ENCODE measurements at regions not wholly inside any gene's neighbourhood (a gene's known extent, or its start where the extent isn't known, plus 50 kb on each side); places are given as distances from the start of the nearest gene placed in this dataset.

DNA sequence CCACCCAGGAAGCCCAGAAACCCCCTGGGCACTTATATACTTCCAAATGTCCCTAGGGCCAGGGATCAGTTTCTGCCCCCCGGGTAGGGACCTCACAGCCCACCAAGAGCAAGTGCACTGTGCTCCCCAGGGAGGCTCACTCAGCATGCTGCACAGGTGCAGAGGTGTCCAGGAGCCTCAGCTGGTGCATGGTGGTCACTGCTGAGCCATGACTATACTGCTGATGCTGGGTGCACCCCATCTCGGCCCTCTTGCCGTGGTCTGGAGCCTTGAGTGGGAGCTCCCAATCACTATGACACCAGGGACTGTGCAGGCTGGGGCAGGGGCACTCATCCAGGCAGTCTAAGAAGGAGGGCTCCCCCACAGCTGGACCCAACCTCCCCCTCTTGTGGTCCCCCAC lies 617.8 kb upstream of the RAB6C start:
- Mint-ChIP-seq H3K27me3 (peaks cover 0 to 16% (median 0%) of the 10 kb centered on the region in 5 donors), H3K4me3 (no peak overlapping the region), H3K4me1 (no peaks in the 10 kb centered on the region), H3K9me3 (peaks cover 0 to 2% (median 0%) of the 10 kb centered on the region in 11 donors), H3K36me3 (no peaks in the 10 kb centered on the region), H3K27ac (no peak overlapping the region)
- POLR2A ChIA-PET = no interaction called here
- no peaks in the 10 kb centered on the region for H3K9me3 ChIP-seq (ENCODE audit: control insufficient read depth in 2 of 3, low read length in 3 of 3)
- CTCF ChIA-PET = no interaction called here
- intact Hi-C loops (cut with micrococcal nuclease) = no loop called here
- H3K36me3 ChIP-seq (ENCODE audit: control insufficient read depth in 2 of 3, insufficient read depth in 3 of 3, low read length in 3 of 3) = no peaks in the 10 kb centered on the region
- no peak overlapping the region for H3K4me3 ChIP-seq (ENCODE audit: low read length)
- DNase-seq (no peak), ATAC-seq (no peak)
- H3K4me1 ChIP-seq (ENCODE audit: control insufficient read depth in 2 of 2, insufficient read depth in 2 of 2, low read length in 2 of 2) = no peaks in the 10 kb centered on the region
- no peak overlapping the region for H3K27ac ChIP-seq (ENCODE audit: low read depth, low read length)
- H3K27me3 ChIP-seq (ENCODE audit: control insufficient read depth in 2 of 2, insufficient read depth in 2 of 2, low read length in 2 of 2) = no peaks in the 10 kb centered on the region

GRCh38 chr2:129366263-129366662 lies 613.2 kb upstream of the RAB6C start:
- Mint-ChIP-seq H3K9me3 (no peaks in the 10 kb centered on the region), H3K4me3 (no peak overlapping the region), H3K27ac (peak overlapping the region in 1 of 9 donors; percentile 41), H3K27me3 (peaks cover 0 to 22% (median 5%) of the 10 kb centered on the region in 5 donors), H3K4me1 (no peaks in the 10 kb centered on the region), H3K36me3 (no peaks in the 10 kb centered on the region)
- Histone ChIP-seq H3K4me3 (ENCODE audit: low read length) (no peak overlapping the region), H3K27ac (ENCODE audit: low read depth, low read length) (no peak overlapping the region), H3K27me3 (ENCODE audit: control insufficient read depth in 2 of 2, insufficient read depth in 2 of 2, low read length in 2 of 2) (no peaks in the 10 kb centered on the region), H3K4me1 (ENCODE audit: control insufficient read depth in 2 of 2, insufficient read depth in 2 of 2, low read length in 2 of 2) (no peaks in the 10 kb centered on the region), H3K36me3 (ENCODE audit: control insufficient read depth in 2 of 3, insufficient read depth in 3 of 3, low read length in 3 of 3) (no peaks in the 10 kb centered on the region), H3K9me3 (ENCODE audit: control insufficient read depth in 2 of 3, low read length in 3 of 3) (no peaks in the 10 kb centered on the region)
- ChIA-PET POLR2A (no interaction called here), CTCF (no interaction called here)
- DNase-seq (no peak), ATAC-seq (no peak)
- intact Hi-C loops (cut with micrococcal nuclease) = no loop called here

DNA sequence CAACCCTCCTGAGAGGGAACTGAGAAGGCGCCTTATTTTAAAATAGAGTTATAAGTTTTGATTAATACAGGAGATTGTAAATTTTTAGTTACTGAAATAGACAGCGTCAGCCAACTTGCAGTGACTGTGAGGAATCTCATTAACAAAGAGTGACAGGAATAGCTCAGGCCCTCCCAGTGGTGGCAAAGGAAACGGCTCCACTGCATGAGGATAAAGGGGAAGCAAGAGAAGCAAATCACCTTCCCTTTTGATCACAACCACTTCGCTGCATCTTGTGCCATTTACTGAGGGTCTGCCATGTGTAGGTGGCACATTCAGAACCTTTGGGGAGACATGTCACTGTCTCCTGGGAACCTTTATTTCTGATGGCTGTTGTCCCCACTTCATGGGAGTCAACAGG lies 612.4 kb upstream of the RAB6C start:
- no peak overlapping the region for H3K4me3 ChIP-seq (ENCODE audit: low read length)
- H3K4me1 ChIP-seq (ENCODE audit: control insufficient read depth in 2 of 2, insufficient read depth in 2 of 2, low read length in 2 of 2) = no peaks in the 10 kb centered on the region
- no peaks in the 10 kb centered on the region for H3K36me3 ChIP-seq (ENCODE audit: control insufficient read depth in 2 of 3, insufficient read depth in 3 of 3, low read length in 3 of 3)
- Mint-ChIP-seq H3K27me3 (peaks cover 0 to 22% (median 5%) of the 10 kb centered on the region in 5 donors), H3K27ac (no peak overlapping the region), H3K4me1 (no peaks in the 10 kb centered on the region), H3K4me3 (no peak overlapping the region), H3K36me3 (no peaks in the 10 kb centered on the region), H3K9me3 (no peaks in the 10 kb centered on the region)
- H3K27ac ChIP-seq (ENCODE audit: low read depth, low read length) = no peak overlapping the region
- intact Hi-C loops (cut with micrococcal nuclease) = no loop called here
- no peaks in the 10 kb centered on the region for H3K27me3 ChIP-seq (ENCODE audit: control insufficient read depth in 2 of 2, insufficient read depth in 2 of 2, low read length in 2 of 2)
- ATAC-seq (no peak), DNase-seq (no peak)
- ChIA-PET POLR2A (no interaction called here), CTCF (no interaction called here)
- no peaks in the 10 kb centered on the region for H3K9me3 ChIP-seq (ENCODE audit: control insufficient read depth in 2 of 3, low read length in 3 of 3)

DNA sequence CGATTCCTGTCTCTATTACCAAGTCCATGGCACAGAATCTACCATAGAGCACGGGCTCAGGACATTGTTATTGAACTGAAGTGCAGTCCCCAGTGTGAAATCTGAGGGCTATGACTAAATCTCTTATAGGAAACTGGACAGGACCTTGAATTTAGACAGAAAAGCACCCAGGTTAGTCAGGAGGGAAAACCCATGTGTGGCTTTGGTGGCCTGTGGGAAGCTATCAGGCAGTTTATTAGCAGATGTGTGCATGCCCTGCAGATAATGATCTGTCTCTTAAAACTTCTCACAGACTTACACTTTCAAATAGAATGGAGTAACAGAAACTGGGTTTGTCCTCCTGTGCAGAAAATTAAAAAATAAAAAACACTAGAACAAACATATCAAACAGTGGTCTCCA lies 610.0 kb upstream of the RAB6C start:
- no peaks in the 10 kb centered on the region for H3K36me3 Mint-ChIP-seq
- H3K9me3 ChIP-seq (ENCODE audit: control insufficient read depth in 2 of 3, low read length in 3 of 3) = no peaks in the 10 kb centered on the region
- no peaks in the 10 kb centered on the region for H3K27me3 ChIP-seq (ENCODE audit: control insufficient read depth in 2 of 2, insufficient read depth in 2 of 2, low read length in 2 of 2)
- ATAC-seq (no peak), DNase-seq (no peak)
- POLR2A ChIA-PET = no interaction called here
- H3K27ac Mint-ChIP-seq = no peak overlapping the region
- no peaks in the 10 kb centered on the region for H3K36me3 ChIP-seq (ENCODE audit: control insufficient read depth in 2 of 3, insufficient read depth in 3 of 3, low read length in 3 of 3)
- peaks cover 0 to 22% (median 5%) of the 10 kb centered on the region in 5 donors for H3K27me3 Mint-ChIP-seq
- no peak overlapping the region for H3K4me3 Mint-ChIP-seq
- H3K4me1 Mint-ChIP-seq = no peaks in the 10 kb centered on the region
- CTCF ChIA-PET = no interaction called here
- intact Hi-C loops (cut with micrococcal nuclease) = no loop called here
- peaks cover 0 to 2% (median 0%) of the 10 kb centered on the region in 11 donors for H3K9me3 Mint-ChIP-seq
- no peaks in the 10 kb centered on the region for H3K4me1 ChIP-seq (ENCODE audit: control insufficient read depth in 2 of 2, insufficient read depth in 2 of 2, low read length in 2 of 2)
- no peak overlapping the region for H3K4me3 ChIP-seq (ENCODE audit: low read length)
- H3K27ac ChIP-seq (ENCODE audit: low read depth, low read length) = no peak overlapping the region

GRCh38 chr2:129374452-129374851 lies 605.0 kb upstream of the RAB6C start:
- Histone ChIP-seq H3K4me3 (ENCODE audit: low read length) (no peak overlapping the region), H3K27ac (ENCODE audit: low read depth, low read length) (no peak overlapping the region), H3K9me3 (ENCODE audit: control insufficient read depth in 2 of 3, low read length in 3 of 3) (no peaks in the 10 kb centered on the region), H3K4me1 (ENCODE audit: control insufficient read depth in 2 of 2, insufficient read depth in 2 of 2, low read length in 2 of 2) (no peaks in the 10 kb centered on the region), H3K36me3 (ENCODE audit: control insufficient read depth in 2 of 3, insufficient read depth in 3 of 3, low read length in 3 of 3) (no peaks in the 10 kb centered on the region), H3K27me3 (ENCODE audit: control insufficient read depth in 2 of 2, insufficient read depth in 2 of 2, low read length in 2 of 2) (no peaks in the 10 kb centered on the region)
- peaks cover 0 to 3% (median 0%) of the 10 kb centered on the region in 11 donors for H3K9me3 Mint-ChIP-seq
- H3K27me3 Mint-ChIP-seq = peaks cover 0 to 4% (median 0%) of the 10 kb centered on the region in 5 donors
- no peak overlapping the region for H3K27ac Mint-ChIP-seq
- CTCF ChIA-PET = no interaction called here
- no peak overlapping the region for H3K4me3 Mint-ChIP-seq
- DNase-seq (no peak), ATAC-seq (no peak)
- no peaks in the 10 kb centered on the region for H3K4me1 Mint-ChIP-seq
- intact Hi-C loops (cut with micrococcal nuclease) = no loop called here
- POLR2A ChIA-PET = no interaction called here
- no peaks in the 10 kb centered on the region for H3K36me3 Mint-ChIP-seq

GRCh38 chr2:129375632-129376425 lies 603.6 kb upstream of the RAB6C start:
- DNase-seq = no peak
- POLR2A ChIA-PET = no interaction called here
- Histone ChIP-seq H3K4me1 (ENCODE audit: control insufficient read depth in 2 of 2, insufficient read depth in 2 of 2, low read length in 2 of 2) (no peaks in the 10 kb centered on the region), H3K36me3 (ENCODE audit: control insufficient read depth in 2 of 3, insufficient read depth in 3 of 3, low read length in 3 of 3) (no peaks in the 10 kb centered on the region), H3K4me3 (ENCODE audit: low read length) (no peak overlapping the region), H3K9me3 (ENCODE audit: control insufficient read depth in 2 of 3, low read length in 3 of 3) (no peaks in the 10 kb centered on the region), H3K27ac (ENCODE audit: low read depth, low read length) (no peak overlapping the region), H3K27me3 (ENCODE audit: control insufficient read depth in 2 of 2, insufficient read depth in 2 of 2, low read length in 2 of 2) (no peaks in the 10 kb centered on the region)
- CTCF ChIA-PET = no interaction called here
- peaks cover 0 to 4% (median 0%) of the 10 kb centered on the region in 5 donors for H3K27me3 Mint-ChIP-seq
- H3K4me1 Mint-ChIP-seq = no peaks in the 10 kb centered on the region
- H3K9me3 Mint-ChIP-seq = peaks cover 0 to 6% (median 3%) of the 10 kb centered on the region in 11 donors
- H3K4me3 Mint-ChIP-seq = no peak overlapping the region
- intact Hi-C loops (cut with micrococcal nuclease) = no loop called here
- no peak overlapping the region for H3K27ac Mint-ChIP-seq
- no peak for ATAC-seq
- H3K36me3 Mint-ChIP-seq = no peaks in the 10 kb centered on the region

GRCh38 chr2:129376426-129377077 lies 602.9 kb upstream of the RAB6C start:
- no peaks in the 10 kb centered on the region for H3K36me3 Mint-ChIP-seq
- ATAC-seq = no peak
- CTCF ChIA-PET = no interaction called here
- H3K27me3 ChIP-seq (ENCODE audit: control insufficient read depth in 2 of 2, insufficient read depth in 2 of 2, low read length in 2 of 2) = no peaks in the 10 kb centered on the region
- no peaks in the 10 kb centered on the region for H3K36me3 ChIP-seq (ENCODE audit: control insufficient read depth in 2 of 3, insufficient read depth in 3 of 3, low read length in 3 of 3)
- no peaks in the 10 kb centered on the region for H3K4me1 Mint-ChIP-seq
- H3K4me1 ChIP-seq (ENCODE audit: control insufficient read depth in 2 of 2, insufficient read depth in 2 of 2, low read length in 2 of 2) = no peaks in the 10 kb centered on the region
- H3K4me3 ChIP-seq (ENCODE audit: low read length) = no peak overlapping the region
- no peaks in the 10 kb centered on the region for H3K9me3 ChIP-seq (ENCODE audit: control insufficient read depth in 2 of 3, low read length in 3 of 3)
- H3K27ac ChIP-seq (ENCODE audit: low read depth, low read length) = no peak overlapping the region
- no peak overlapping the region for H3K27ac Mint-ChIP-seq
- intact Hi-C loops (cut with micrococcal nuclease) = no loop called here
- H3K27me3 Mint-ChIP-seq = peaks cover 0 to 4% (median 0%) of the 10 kb centered on the region in 5 donors
- DNase-seq = no peak
- no peak overlapping the region for H3K4me3 Mint-ChIP-seq
- peaks cover 0 to 12% (median 5%) of the 10 kb centered on the region in 11 donors for H3K9me3 Mint-ChIP-seq
- POLR2A ChIA-PET = no interaction called here

Measured in naive thymus-derived CD4-positive, alpha-beta T cell (primary cell).